ENCODE measurements at regions not wholly inside any gene's neighbourhood (a gene's known extent, or its start where the extent isn't known, plus 50 kb on each side); places are given as distances from the start of the nearest gene placed in this dataset.

DNA sequence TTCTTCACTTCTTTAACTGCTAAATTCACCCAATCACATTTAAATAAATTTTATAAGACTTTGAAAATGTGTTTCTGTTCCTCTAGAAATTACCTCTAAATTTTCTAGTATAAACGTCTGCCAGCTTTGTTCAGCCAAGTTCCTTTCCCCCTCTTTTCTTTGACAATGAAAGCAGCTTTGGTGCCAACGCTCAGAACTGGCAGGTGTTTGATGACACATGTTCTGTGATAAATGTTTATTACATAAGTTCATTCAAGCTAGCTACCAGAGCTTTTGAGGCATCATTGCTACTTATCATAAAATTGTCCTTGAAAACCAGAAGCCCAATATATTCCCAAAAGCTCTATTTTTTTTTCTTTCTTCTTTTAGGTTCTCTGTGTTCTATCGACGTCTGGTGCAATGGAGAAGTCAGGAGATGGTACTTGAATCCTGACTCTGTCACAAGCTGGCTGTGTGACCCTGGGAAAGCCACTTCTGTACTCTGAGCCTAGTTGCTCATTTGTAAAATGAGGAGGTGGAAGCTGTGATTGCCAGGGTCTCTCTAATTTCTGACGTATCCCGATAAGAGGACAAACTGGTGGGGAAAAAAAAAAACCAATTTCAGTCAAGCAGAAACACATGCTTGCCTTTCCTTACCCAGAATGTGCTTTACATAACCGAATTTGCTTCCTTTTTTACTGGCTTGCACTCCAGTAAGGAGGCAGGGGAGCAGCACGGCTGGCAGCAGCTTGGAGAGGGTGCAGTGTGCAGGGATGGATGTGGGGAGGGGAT is 187.1 kb upstream of the LPP start:
- TF ChIP-seq, protein P1, sequence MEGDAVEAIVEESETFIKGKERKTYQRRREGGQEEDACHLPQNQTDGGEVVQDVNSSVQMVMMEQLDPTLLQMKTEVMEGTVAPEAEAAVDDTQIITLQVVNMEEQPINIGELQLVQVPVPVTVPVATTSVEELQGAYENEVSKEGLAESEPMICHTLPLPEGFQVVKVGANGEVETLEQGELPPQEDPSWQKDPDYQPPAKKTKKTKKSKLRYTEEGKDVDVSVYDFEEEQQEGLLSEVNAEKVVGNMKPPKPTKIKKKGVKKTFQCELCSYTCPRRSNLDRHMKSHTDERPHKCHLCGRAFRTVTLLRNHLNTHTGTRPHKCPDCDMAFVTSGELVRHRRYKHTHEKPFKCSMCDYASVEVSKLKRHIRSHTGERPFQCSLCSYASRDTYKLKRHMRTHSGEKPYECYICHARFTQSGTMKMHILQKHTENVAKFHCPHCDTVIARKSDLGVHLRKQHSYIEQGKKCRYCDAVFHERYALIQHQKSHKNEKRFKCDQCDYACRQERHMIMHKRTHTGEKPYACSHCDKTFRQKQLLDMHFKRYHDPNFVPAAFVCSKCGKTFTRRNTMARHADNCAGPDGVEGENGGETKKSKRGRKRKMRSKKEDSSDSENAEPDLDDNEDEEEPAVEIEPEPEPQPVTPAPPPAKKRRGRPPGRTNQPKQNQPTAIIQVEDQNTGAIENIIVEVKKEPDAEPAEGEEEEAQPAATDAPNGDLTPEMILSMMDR (IDR thresholded peaks at IDR 0.05; ENCODE audit: low read depth, low read length, missing control alignments): no peak
- no peak overlapping the region for H3K4me3 ChIP-seq (replicated peaks; ENCODE audit: low read depth, low read length)
- DNase-seq (ENCODE audit: extremely low read depth, low read depth): no peak

DNA sequence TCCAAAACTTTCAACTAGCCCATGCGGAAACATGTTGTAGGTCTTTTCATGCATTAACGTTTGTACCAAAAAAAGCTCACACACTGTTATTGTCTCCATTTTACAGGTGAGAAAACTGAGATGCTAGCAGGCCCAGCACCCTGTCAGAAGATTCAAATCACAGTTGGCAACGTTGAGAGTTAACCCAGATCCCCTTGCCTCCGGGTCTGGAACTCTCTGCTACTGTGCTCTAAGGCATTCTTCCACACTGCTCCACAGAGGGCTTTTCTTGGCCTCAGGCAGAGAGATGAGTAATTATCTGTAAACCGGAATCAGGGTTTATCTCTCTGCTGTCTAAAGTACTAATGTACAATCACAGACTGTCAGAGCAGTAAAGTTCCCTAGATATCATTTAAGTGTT is 186.0 kb upstream of the LPP start:
- TF ChIP-seq, protein P1 (IDR thresholded peaks at IDR 0.05; ENCODE audit: low read depth, low read length, missing control alignments): no peak
- DNase-seq (ENCODE audit: extremely low read depth, low read depth): no peak
- no peak overlapping the region for H3K4me3 ChIP-seq (replicated peaks; ENCODE audit: low read depth, low read length)

DNA sequence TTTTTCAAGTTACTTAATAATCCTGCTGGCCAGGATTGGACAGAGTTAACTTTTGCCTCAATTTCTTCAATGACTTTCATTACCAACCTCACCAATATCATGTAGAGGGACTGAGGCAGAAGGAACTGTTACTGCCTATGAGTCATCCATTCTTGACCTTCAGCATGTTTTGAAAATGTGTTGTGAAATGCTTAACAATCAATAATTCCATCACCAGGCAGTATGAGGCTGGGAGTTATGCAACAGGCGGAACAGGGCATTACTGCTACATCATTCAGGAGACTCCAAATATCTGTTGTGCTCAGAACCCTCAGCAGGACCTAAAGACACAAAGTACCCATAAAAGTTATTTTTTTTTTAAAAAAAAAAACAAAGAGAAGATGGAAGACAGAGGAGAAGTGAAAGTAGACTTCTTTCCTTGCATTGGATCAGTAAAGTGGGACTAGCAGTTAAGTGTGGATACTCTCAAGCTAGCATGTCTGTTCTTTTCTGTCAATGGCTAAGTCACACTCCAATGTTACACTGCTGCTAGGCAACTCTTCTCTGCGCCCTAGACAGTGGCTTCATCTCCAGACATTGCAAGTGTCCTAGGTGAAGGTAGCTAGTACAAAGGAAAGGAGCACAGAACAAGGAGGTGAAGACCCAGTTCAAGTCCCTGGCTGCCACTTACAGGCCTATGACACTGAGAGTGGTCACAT is 184.9 kb upstream of the LPP start:
- TF ChIP-seq, protein P1 (IDR thresholded peaks at IDR 0.05; ENCODE audit: low read depth, low read length, missing control alignments): no peak
- DNase-seq (ENCODE audit: extremely low read depth, low read depth): no peak
- H3K4me3 ChIP-seq (replicated peaks; ENCODE audit: low read depth, low read length): no peak overlapping the region

DNA sequence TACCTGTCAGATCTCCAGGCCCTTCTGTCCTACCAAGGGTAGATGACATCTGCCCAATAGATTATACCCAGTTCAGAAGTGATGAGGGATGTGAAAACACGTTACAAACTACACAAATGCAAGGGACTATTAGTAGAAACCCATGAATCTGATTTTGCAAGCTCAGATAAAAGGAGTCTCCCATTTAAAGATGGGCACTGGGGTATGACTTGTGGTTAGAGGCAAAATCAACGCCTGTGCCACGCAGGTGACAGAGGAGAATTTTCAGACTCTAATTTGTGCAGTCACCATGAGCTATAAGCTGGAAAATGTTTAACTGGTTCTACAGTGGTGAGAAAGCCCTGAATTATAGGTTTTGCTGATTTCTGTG is 184.4 kb upstream of the LPP start:
- no peak for DNase-seq (ENCODE audit: extremely low read depth, low read depth)
- no peak overlapping the region for H3K4me3 ChIP-seq (replicated peaks; ENCODE audit: low read depth, low read length)
- TF ChIP-seq, protein P1 (IDR thresholded peaks at IDR 0.05; ENCODE audit: low read depth, low read length, missing control alignments): no peak

DNA sequence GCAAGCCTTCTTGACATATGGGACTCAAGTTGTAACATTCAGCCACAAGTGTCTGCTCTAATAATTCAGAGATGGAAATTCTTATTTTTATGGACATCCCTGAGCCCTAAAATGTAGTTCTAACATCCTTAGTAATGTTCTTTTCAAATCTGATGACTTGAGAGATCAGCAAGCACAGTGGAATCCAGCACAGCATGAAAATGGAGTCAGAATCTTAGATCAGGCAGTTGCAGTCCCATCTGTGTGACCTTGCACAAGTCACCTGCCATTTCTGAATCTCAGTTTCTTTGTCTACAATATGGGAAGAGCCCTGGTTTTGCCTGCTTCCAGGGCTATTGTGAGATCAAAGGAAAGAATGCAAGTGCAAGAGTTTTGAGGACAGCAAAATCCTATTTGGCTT is 183.9 kb upstream of the LPP start:
- no peak overlapping the region for H3K4me3 ChIP-seq (replicated peaks; ENCODE audit: low read depth, low read length)
- TF ChIP-seq, protein P1 (IDR thresholded peaks at IDR 0.05; ENCODE audit: low read depth, low read length, missing control alignments): no peak

DNA sequence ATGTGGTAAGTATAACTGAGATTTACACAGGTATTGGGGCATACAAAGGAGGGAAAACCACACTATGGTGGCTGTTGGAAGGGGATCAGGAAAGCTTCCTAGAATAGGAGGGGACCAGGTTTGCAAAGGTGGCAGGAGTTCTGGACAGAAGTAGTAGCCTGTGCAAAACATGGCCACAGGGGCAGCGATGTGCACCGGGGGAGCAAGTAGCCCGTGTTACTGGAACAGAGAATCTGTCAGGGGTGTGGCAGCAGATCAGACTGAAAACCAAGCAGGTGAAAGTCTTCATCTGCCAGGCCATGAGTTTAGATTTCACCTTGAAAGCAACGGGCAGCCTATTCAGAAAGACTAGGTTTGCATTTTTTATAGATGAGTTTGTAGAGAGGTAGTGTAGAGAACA is 182.3 kb upstream of the LPP start:
- H3K4me3 ChIP-seq (replicated peaks; ENCODE audit: low read depth, low read length): no peak overlapping the region
- TF ChIP-seq, protein P1 (IDR thresholded peaks at IDR 0.05; ENCODE audit: low read depth, low read length, missing control alignments): no peak
- no peak for DNase-seq (ENCODE audit: extremely low read depth, low read depth)

More for the DNA sequence above, 183.9 kb upstream of the LPP start:
- no peak for DNase-seq (ENCODE audit: extremely low read depth, low read depth)
